ENCODE measurements at regions not wholly inside any gene's neighbourhood (a gene's known extent, or its start where the extent isn't known, plus 50 kb on each side); places are given as distances from the start of the nearest gene placed in this dataset.
"Not testable (repeated sequence)": the region's sequence is repeated elsewhere in the genome, so short reads cannot be mapped to it uniquely, and the experiment has no call there.

GRCh38 chr5:162683284-162683683 lies 615.7 kb downstream of the GABRG2 start:
- no peak overlapping the region for H3K4me3 ChIP-seq (ENCODE audit: low read depth, low read length)
- TF ChIP-seq CTCF (IDR thresholded peaks at IDR 0.05; ENCODE audit: borderline replicate concordance, insufficient read depth, low read depth, low read length) = no peak

GRCh38 chr5:162684145-162684544 lies 616.6 kb downstream of the GABRG2 start:
- no peak overlapping the region for H3K4me3 ChIP-seq (ENCODE audit: low read depth, low read length)
- TF ChIP-seq CTCF (IDR thresholded peaks at IDR 0.05; ENCODE audit: borderline replicate concordance, insufficient read depth, low read depth, low read length) = no peak

- H3K4me3 ChIP-seq (ENCODE audit: low read depth, low read length) = no peak overlapping the region
- TF ChIP-seq CTCF (IDR thresholded peaks at IDR 0.05; ENCODE audit: borderline replicate concordance, insufficient read depth, low read depth, low read length) = no peak
These were observed 617.7 kb downstream of the GABRG2 start for GRCh38 chr5:162685302-162685701.

GRCh38 chr5:162696272-162696671 lies 628.7 kb downstream of the GABRG2 start:
- not testable (repeated sequence) for H3K4me3 ChIP-seq (ENCODE audit: low read depth, low read length)

- H3K4me3 ChIP-seq (ENCODE audit: low read depth, low read length) = no peak overlapping the region
- no peak for TF ChIP-seq CTCF (IDR thresholded peaks at IDR 0.05; ENCODE audit: borderline replicate concordance, insufficient read depth, low read depth, low read length)
These were observed 631.8 kb downstream of the GABRG2 start for GRCh38 chr5:162699361-162699760.

GRCh38 chr5:162703914-162704313 lies 636.3 kb downstream of the GABRG2 start:
- TF ChIP-seq CTCF (IDR thresholded peaks at IDR 0.05; ENCODE audit: borderline replicate concordance, insufficient read depth, low read depth, low read length) = no peak
- H3K4me3 ChIP-seq (ENCODE audit: low read depth, low read length) = no peak overlapping the region

GRCh38 chr5:162711244-162711643 lies 643.7 kb downstream of the GABRG2 start:
- no peak for TF ChIP-seq CTCF (IDR thresholded peaks at IDR 0.05; ENCODE audit: borderline replicate concordance, insufficient read depth, low read depth, low read length)
- no peak overlapping the region for H3K4me3 ChIP-seq (ENCODE audit: low read depth, low read length)

- TF ChIP-seq CTCF (IDR thresholded peaks at IDR 0.05; ENCODE audit: borderline replicate concordance, insufficient read depth, low read depth, low read length) = no peak
- no peak overlapping the region for H3K4me3 ChIP-seq (ENCODE audit: low read depth, low read length)
These were observed 652.1 kb downstream of the GABRG2 start for GRCh38 chr5:162719720-162720119.

Measured in GM12875 (cell line).